Heart left ventricle (tissue), 16 donors: ENCODE measurements at regions not wholly inside any gene's neighbourhood (a gene's known extent, or its start where the extent isn't known, plus 50 kb on each side); places are given as distances from the start of the nearest gene placed in this dataset.

Source experiments
- ATAC-seq, 4 donors: fragments of 200-7000 bp; cut with Tn5 transposase; one replicate each; pipeline ENCODE4 v1.9.1; 2020 to 2022; ENCODE audit warnings: moderate library complexity in 4 of 4, mild to moderate bottlenecking in 3 of 4, moderate number of reproducible peaks in 1 of 4
- DNase-seq, 5 donors: peaks; one replicate each; pipeline ENCODE4 v3.0.0-alpha.2; 2020
- H3K27ac ChIP-seq, 12 donors: fragments of 200-600 bp; sonication (generic) in 4 of 12; one replicate each; pipeline versions ENCODE4 v1.5.0 to v1.8.0; 2016 to 2022; ENCODE audit warnings: mild to moderate bottlenecking in 2 of 12
- H3K27me3 ChIP-seq, 9 donors: fragments of 200-600 bp; sonication (generic) in 2 of 9; one replicate each; pipeline versions ENCODE4 v1.5.1 to v1.8.0; 2016 to 2022; ENCODE audit warnings: mild to moderate bottlenecking in 3 of 9
- H3K36me3 ChIP-seq, 9 donors: fragments of 200-600 bp; sonication (generic) in 2 of 9; one replicate each; pipeline versions ENCODE4 v1.5.0 to v1.8.0; 2018 to 2022; ENCODE audit warnings: mild to moderate bottlenecking in 2 of 9
- H3K4me1 ChIP-seq, 12 donors: fragments of 200-600 bp; sonication (generic) in 4 of 12; one replicate each; pipeline versions ENCODE4 v1.5.0 to v1.8.0; 2016 to 2022; ENCODE audit warnings: mild to moderate bottlenecking in 3 of 12
- H3K4me3 ChIP-seq, 12 donors: fragments of 200-600 bp; sonication (generic) in 4 of 12; one replicate each; pipeline versions ENCODE4 v1.5.0 to v1.8.0; 2017 to 2022; ENCODE audit warnings: mild to moderate bottlenecking in 9 of 12, moderate library complexity in 4 of 12
- H3K9me3 ChIP-seq, 12 donors: fragments of 200-600 bp; sonication (generic) in 4 of 12; one replicate each; pipeline versions ENCODE4 v1.5.0 to v1.8.0; 2016 to 2022; ENCODE audit warnings: mild to moderate bottlenecking in 1 of 12
- CTCF ChIP-seq, 12 donors: fragments of 200-600 bp; sonication (generic) in 4 of 12; IDR thresholded peaks; one replicate each; pipeline versions ENCODE4 v1.5.0 to v1.8.0; 2018 to 2022; ENCODE audit warnings: antibody characterized with exemption in 12 of 12, mild to moderate bottlenecking in 5 of 12
- POLR2A ChIP-seq, 2 donors: fragments of 450-650 bp; IDR thresholded peaks; one replicate each; pipeline ENCODE4 v1.6.1; 2017; ENCODE audit warnings: antibody characterized with exemption in 2 of 2, mild to moderate bottlenecking in 2 of 2, moderate library complexity in 2 of 2
- WGBS, 4 donors: extraction: QIAGEN DNeasy Blood & Tissue Kit in 2 of 4; methylation state at CpG; one replicate each; pipeline versions ENCODE4 v1.1.5 to v1.1.7; 2013 to 2018; 5-methylcytosine and 5-hydroxymethylcytosine counted together
- intact Hi-C, 10 donors: fragments of 100-400 bp; cut with DNase I; formaldehyde crosslinking; loops; one replicate each; pipeline versions ENCODE4 v1.11.1 to v1.14.2; 2022
- donor health status: ischemic (EF 13 %, LVEDD 7.1; RV severe dilation, severe dysfunction).
- donor health status: healthy with polysubstance abuse.
- donor health status: DM: no; HTN: yes; CAD: no.
- donor health status: DM: no; HTN: no; CAD: no.
- donor health status: ischemic (EF 25% LVEDD 6.9; RV normal size, moderate dysfunction).
- donor health status: ischemic (EF 25% LVEDD 5.7; RV mildly dilated, moderate dysfunction).
- donor health status: healthy.
- donor health status: DM: yes; HTN: yes; CAD: no.
- donor health status: ischemic (EF 35%, LVEDD 5.7; RV mildly dilated, moderate dysfunction).
- donor health status: nonischemic (EF 11% LVEDD 7.7; RV severe dilation, severe dysfunction).
- donor health status: DM: yes; HTN: yes; CAD: no.
- donor health status: PGD.
- donor health status: ischemic (EF 29% LVEDD 5.4; RV normal size, mild dysfunction).
- donor health status: nonischemic (EF 23%, LVEDD 6.1; RV moderate dilation, normal function).

GRCh38 chr5:90014420-90014819 is 395.1 kb downstream of the CETN3 start:
- no peak overlapping the region for H3K4me3 ChIP-seq
- no peaks in the 10 kb centered on the region for H3K27me3 ChIP-seq
- intact Hi-C loops, result no loop called here
- H3K4me1 ChIP-seq, result peaks cover 0 to 11% (median 0%) of the 10 kb centered on the region in 12 donors
- H3K36me3 ChIP-seq, result no peaks in the 10 kb centered on the region
- TF ChIP-seq POLR2A (IDR thresholded peaks at IDR 0.05) (no peak), CTCF (IDR thresholded peaks at IDR 0.05) (no peak)
- ATAC-seq (no peak), DNase-seq (no peak)
- H3K9me3 ChIP-seq, result no peaks in the 10 kb centered on the region
- no peak overlapping the region for H3K27ac ChIP-seq

- 71 to 81% (median 79%) methylated on average over 2 of the region's 2 CpGs for WGBS, 4 donors
- Histone ChIP-seq H3K27ac (no peak overlapping the region), H3K4me3 (no peak overlapping the region), H3K36me3 (no peaks in the 10 kb centered on the region), H3K4me1 (peaks cover 0 to 5% (median 0%) of the 10 kb centered on the region in 12 donors), H3K9me3 (peaks cover 0 to 8% (median 0%) of the 10 kb centered on the region in 12 donors), H3K27me3 (no peaks in the 10 kb centered on the region)
- no peak for ATAC-seq
- DNase-seq, result no peak
- intact Hi-C loops, result loop anchor here in 1 of 10 donors (10.0 kb wide), 1 partner anchor 264 kb away; no protein-coding TSS in a partner anchor
- TF ChIP-seq CTCF (IDR thresholded peaks at IDR 0.05) (no peak), POLR2A (IDR thresholded peaks at IDR 0.05) (no peak)
Observed at GRCh38 chr5:90000351-90000750, 409.2 kb downstream of the CETN3 start.

- Histone ChIP-seq H3K9me3 (peaks cover 0 to 8% (median 0%) of the 10 kb centered on the region in 12 donors), H3K4me1 (peaks cover 0 to 5% (median 0%) of the 10 kb centered on the region in 12 donors), H3K36me3 (no peaks in the 10 kb centered on the region), H3K27me3 (no peaks in the 10 kb centered on the region), H3K27ac (no peak overlapping the region), H3K4me3 (no peak overlapping the region)
- DNase-seq, result no peak
- intact Hi-C loops, result loop anchor here in 2 of 10 donors (10.0 kb wide), 2 partner anchors 186 to 266 kb away; no protein-coding TSS in a partner anchor
- WGBS, 4 donors, result 20 to 27% (median 22%) methylated on average over 3 of the region's 3 CpGs
- TF ChIP-seq CTCF (IDR thresholded peaks at IDR 0.05) (no peak), POLR2A (IDR thresholded peaks at IDR 0.05) (no peak)
- no peak for ATAC-seq
Observed at GRCh38 chr5:89998519-89999305, 410.8 kb downstream of the CETN3 start.

- Histone ChIP-seq H3K36me3 (no peaks in the 10 kb centered on the region), H3K27me3 (no peaks in the 10 kb centered on the region), H3K27ac (no peak overlapping the region), H3K4me3 (no peak overlapping the region), H3K4me1 (peaks cover 0 to 5% (median 0%) of the 10 kb centered on the region in 12 donors), H3K9me3 (peaks cover 0 to 8% (median 0%) of the 10 kb centered on the region in 12 donors)
- intact Hi-C loops, result loop anchor here in 2 of 10 donors (10.0 kb wide), 2 partner anchors 188 to 268 kb away; no protein-coding TSS in a partner anchor
- no peak for ATAC-seq
- WGBS, 4 donors, result 73 to 82% (median 76%) methylated on average over 5 of the region's 5 CpGs
- no peak for DNase-seq
- TF ChIP-seq CTCF (IDR thresholded peaks at IDR 0.05), result no peak
- TF ChIP-seq POLR2A (IDR thresholded peaks at IDR 0.05), result no peak
Observed at GRCh38 chr5:89996890-89997289, 412.7 kb downstream of the CETN3 start.
